HEK293 (cell line): ENCODE measurements at regions not wholly inside any gene's neighbourhood (a gene's known extent, or its start where the extent isn't known, plus 50 kb on each side); places are given as distances from the start of the nearest gene placed in this dataset.
"Not testable (repeated sequence)": the region's sequence is repeated elsewhere in the genome, so short reads cannot be mapped to it uniquely, and the experiment has no call there.

ENCODE experiments used
- CTCF ChIP-seq: fragments of 450-650 bp; formaldehyde crosslinking; IDR thresholded peaks from 2 replicates; pipeline ENCODE4 v1.5.1; 2016; ENCODE audit warnings: missing biosample characterization, missing genetic modification characterization
- KLF16 ChIP-seq: fragments of 450-650 bp; formaldehyde crosslinking; IDR thresholded peaks from 2 replicates; pipeline ENCODE4 v1.5.1; 2017; ENCODE audit warnings: missing biosample characterization, missing genetic modification characterization
- PRDM4 ChIP-seq: fragments of 450-650 bp; formaldehyde crosslinking; IDR thresholded peaks from 2 replicates; pipeline ENCODE4 v1.5.1; 2017; ENCODE audit warnings: missing biosample characterization, missing genetic modification characterization
- REST ChIP-seq: fragments of 450-650 bp; formaldehyde crosslinking; IDR thresholded peaks from 2 replicates; pipeline ENCODE4 v1.5.1; 2016; ENCODE audit warnings: missing biosample characterization, missing genetic modification characterization
- SP2 ChIP-seq: fragments of 450-650 bp; formaldehyde crosslinking; IDR thresholded peaks from 2 replicates; pipeline ENCODE4 v1.5.1; 2016; ENCODE audit warnings: missing biosample characterization, missing genetic modification characterization
- YY1 ChIP-seq: fragments of 450-650 bp; formaldehyde crosslinking; IDR thresholded peaks from 2 replicates; pipeline ENCODE4 v1.5.1; 2018; ENCODE audit warnings: missing biosample characterization, missing genetic modification characterization
- ZBTB7A ChIP-seq: fragments of 450-650 bp; formaldehyde crosslinking; IDR thresholded peaks from 2 replicates; pipeline ENCODE4 v1.5.1; 2016; ENCODE audit warnings: low read depth, missing biosample characterization, missing genetic modification characterization
- ZBTB8A ChIP-seq: fragments of 450-650 bp; formaldehyde crosslinking; IDR thresholded peaks from 2 replicates; pipeline ENCODE4 v1.5.1; 2016; ENCODE audit warnings: missing biosample characterization, missing genetic modification characterization
- ZNF239 ChIP-seq: fragments of 450-650 bp; formaldehyde crosslinking; IDR thresholded peaks from 2 replicates; pipeline ENCODE4 v1.5.1; 2016; ENCODE audit warnings: missing biosample characterization, missing genetic modification characterization
- ZNF280C ChIP-seq: fragments of 450-650 bp; formaldehyde crosslinking; IDR thresholded peaks from 2 replicates; pipeline ENCODE4 v1.5.1; 2016; ENCODE audit warnings: missing biosample characterization, missing genetic modification characterization
- ZNF560 ChIP-seq: fragments of 450-650 bp; formaldehyde crosslinking; IDR thresholded peaks from 2 replicates; pipeline ENCODE4 v1.5.1; 2017; ENCODE audit warnings: missing biosample characterization, missing genetic modification characterization, borderline replicate concordance
- ZNF624 ChIP-seq: fragments of 450-650 bp; formaldehyde crosslinking; IDR thresholded peaks from 2 replicates; pipeline ENCODE4 v1.5.1; 2017; ENCODE audit warnings: missing biosample characterization, missing genetic modification characterization
- ZNF645 ChIP-seq: fragments of 450-650 bp; formaldehyde crosslinking; IDR thresholded peaks from 2 replicates; pipeline ENCODE4; 2016; ENCODE audit warnings: missing biosample characterization, missing genetic modification characterization

GRCh38 chr3:182523424-182523823 lies 269.9 kb upstream of the ATP11B start:
- TF ChIP-seq ZBTB7A (tag by site-specific recombination); CTCF (tag by site-specific recombination); YY1 (tag by site-specific recombination); REST (tag by site-specific recombination); ZNF280C (tag by site-specific recombination); PRDM4 (tag by site-specific recombination); ZNF239 (tag by site-specific recombination); ZBTB8A (tag by site-specific recombination); ZNF624 (tag by site-specific recombination); ZNF645; KLF16 (tag by site-specific recombination); ZNF560 (tag by site-specific recombination); SP2 (tag by site-specific recombination): not testable (repeated sequence)
